GM19467 (cell line): ENCODE measurements at regions not wholly inside any gene's neighbourhood (a gene's known extent, or its start where the extent isn't known, plus 50 kb on each side); places are given as distances from the start of the nearest gene placed in this dataset.

Experiments used
- ATAC-seq: cut with Tn5 transposase; IDR thresholded peaks from one replicate; pipeline ENCODE4 v1.9.1; 2021; ENCODE audit warnings: mild to moderate bottlenecking, moderate library complexity; ENCODE audit not compliant: unreplicated experiment

DNA sequence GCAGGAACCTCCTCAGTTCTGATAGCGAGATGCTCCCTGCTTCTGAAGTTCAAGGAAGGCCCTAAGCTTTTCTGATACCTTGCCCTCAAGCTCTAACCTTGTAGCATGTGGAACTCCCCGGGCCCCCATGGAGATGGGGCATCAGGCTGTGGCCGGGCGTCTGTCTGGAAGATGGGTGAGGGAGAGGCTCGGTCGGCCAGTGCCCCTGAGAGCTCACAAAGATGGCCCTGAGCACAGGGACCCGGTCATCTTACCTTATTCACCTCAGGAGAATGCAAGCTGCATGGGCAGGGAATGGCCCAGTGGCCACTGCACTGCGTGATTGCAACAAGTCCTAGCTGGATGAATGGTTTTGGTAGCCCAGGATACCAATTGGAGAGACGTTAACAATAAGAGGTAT, 830.3 kb downstream of the TBC1D22A start:
- no peak for ATAC-seq

DNA sequence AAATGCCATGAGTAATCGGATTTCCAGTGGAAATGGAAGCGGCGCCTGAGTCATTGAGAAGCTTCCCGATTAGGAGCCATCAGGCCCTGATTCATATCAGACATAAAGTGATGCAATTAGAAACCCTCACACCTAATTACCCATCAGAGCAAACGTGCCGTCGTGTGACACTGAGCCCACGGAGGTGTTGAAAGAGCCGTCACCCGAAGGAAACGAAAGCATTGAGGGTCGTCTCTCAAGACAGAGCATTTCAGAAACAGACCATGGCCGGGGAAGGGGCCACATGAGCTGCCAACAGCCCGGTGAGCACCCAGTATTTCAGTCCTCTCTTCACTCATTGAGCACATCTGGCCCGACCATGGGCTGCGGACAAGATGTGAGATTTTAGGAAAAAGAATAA, 829.3 kb downstream of the TBC1D22A start:
- ATAC-seq: no peak

DNA sequence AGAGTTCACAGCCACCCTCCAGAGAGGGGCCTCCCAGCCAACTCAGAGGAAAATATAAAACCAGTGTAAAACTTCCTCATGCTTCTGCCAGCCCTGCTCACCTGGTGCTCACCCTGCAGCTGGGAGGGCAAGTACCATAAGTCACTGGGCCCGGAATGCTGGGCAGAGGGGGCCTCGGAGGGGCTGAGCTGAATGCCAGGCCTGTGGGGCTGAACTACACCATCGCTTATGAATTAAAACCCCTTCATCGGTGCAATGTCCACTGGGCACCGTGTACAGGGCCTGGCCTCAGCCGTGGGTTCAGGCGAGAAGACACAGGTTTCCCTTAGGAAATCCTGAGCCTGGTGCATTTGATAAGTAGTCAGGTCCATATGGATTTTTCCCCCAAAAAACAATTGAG, 828.6 kb downstream of the TBC1D22A start:
- ATAC-seq: no peak

DNA sequence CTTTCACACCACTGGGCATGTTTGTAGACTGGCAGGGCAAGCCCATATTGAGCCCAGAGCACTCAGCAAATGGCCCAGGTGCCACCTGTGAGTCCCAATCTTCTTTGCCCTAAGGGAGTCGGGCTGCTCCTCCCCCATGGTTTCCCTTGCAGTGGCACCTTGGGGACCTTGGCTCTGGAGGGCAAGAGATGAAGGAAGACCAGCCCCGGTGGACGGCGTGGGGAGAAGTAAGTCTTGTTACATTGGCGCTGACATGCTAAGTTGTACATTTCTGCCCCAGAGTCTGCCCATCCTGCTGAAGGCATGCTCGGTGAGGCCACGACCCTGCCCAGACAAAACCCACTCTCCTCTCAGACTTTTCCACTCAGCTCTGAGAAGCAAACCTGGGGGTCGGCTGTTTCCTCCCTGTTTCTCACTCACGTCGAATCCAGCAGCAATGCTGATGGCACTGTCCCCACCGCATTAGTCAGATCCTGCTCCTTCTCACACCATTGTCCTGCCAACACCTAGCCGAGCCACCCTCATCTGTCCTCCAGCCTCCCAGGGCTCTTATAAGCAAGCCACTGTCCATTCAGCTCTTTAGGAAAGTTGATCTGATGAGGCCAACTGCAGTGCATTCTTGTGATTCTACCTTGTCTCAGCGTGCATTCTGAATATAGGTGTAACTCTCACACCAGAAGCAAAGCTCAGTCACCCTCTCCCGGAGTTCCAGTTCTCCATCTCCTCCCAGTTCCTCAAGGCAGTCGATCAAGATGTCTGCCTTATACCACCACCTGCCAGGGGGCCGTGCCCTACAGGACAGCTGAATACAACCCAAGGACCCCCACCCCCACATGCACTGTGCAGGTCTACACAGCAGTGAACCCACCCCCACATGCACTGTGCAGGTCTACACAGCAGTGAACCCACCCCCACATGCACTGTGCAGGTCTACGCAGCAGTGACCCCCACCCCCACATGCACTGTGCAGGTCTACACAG, 827.1 kb downstream of the TBC1D22A start:
- ATAC-seq: no peak

DNA sequence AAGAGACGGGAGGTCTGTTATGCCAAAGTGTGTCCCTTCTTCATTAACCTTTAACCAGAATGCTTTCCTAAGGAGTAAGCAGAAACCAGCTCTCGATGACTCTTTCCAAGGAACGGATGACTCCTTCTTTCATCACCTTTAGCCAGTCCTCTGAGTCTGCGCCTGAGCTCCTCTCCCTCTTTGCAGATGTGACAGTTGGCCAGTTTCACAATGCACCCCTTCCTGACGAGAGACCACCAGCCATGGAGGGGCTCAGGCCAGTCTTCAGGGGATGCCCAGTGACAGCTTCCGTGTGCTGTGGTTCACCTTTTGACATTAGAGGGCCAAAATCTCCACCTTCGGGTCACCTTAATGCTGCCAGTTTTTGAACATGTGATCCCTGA, 826.1 kb downstream of the TBC1D22A start:
- no peak for ATAC-seq

DNA sequence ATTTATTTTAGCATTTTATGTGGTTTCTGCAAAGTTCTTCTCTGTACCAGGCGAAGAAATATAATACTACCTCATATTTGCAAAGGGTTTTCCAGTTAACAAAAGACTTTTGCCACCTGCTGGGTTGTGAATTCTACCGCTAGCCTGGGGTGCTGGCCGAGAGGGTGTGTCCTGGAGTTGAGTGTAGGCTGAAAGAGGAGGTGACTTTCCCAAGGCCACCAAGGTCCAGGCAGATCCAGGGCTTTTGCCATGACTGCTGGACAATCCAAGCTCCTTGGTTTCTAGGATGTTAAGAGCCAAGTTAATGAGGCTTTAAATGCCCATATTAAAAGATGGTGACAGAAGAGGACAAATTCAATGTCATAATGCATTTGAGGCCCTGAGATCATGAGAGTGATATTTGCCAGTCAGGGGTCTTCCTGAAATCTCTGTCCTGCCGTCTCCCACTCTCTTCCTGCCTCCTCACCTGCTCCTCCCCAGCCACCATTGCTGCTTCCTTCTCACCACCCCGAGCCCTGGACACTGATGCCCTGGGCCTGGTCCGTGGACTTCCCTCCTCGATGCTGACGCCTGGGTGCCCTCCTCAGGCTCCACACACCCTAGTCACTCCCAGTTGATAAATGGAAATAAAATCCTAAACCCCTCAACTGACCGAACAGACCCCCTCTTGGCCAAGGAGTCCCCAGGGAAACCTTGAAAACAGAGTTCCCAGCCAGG, 825.6 kb downstream of the TBC1D22A start:
- no peak for ATAC-seq

DNA sequence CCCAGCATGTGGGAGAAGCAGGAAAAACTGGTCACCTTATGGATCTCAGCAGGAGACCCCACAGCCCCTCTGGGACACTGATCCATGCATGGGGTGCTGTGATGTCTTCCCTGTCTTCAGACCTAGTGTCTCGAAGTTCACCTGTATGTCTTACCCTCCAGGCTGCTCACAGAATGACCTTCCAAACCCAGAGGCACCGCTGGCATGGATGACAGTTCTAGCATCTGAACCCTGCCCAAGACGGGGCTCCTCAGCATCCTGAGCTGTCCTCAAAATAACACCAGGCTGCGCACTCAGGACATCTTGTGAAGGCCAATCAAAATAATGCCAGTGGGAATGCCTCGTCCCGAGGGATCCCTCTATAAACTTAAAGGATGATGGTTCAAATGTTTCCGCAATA, 824.9 kb downstream of the TBC1D22A start:
- no peak for ATAC-seq

DNA sequence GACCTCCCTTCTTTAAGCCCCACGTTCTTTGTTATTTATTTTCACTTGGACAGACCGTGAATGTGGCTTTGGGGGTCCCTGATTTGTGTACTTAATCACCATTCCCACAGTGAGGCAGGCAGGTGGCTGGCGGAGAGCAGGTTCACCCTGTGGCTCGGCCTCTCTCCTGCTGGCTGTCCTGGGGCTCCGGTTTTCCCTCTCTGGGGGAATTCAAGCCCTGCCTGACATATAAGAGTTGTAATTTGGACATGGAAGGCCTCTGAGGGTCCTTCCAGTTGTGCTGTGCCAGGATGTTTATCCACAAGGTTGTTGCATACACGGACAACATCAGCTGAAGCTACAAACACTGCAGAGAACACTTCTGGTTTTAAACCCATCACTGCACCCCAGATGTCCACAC, 824.5 kb downstream of the TBC1D22A start:
- ATAC-seq: no peak

DNA sequence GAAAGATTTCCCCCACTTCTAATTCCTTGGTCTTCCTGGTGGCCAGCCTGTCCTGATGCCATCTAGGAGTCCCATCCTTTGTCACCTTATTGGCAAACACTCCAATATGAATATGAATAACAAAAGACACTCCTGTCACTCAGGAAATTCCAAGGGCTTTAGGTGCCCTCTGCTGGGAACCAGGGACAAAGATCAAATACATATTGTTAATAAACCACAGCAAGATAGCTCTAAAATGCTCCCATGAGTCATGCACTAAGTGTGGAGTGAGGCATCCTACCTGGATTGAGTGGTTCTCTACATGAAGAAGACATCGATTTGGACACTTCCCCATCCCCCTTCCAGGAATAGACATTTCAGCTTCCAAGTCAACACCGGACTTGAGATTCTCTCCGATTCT, 823.6 kb downstream of the TBC1D22A start:
- no peak for ATAC-seq

DNA sequence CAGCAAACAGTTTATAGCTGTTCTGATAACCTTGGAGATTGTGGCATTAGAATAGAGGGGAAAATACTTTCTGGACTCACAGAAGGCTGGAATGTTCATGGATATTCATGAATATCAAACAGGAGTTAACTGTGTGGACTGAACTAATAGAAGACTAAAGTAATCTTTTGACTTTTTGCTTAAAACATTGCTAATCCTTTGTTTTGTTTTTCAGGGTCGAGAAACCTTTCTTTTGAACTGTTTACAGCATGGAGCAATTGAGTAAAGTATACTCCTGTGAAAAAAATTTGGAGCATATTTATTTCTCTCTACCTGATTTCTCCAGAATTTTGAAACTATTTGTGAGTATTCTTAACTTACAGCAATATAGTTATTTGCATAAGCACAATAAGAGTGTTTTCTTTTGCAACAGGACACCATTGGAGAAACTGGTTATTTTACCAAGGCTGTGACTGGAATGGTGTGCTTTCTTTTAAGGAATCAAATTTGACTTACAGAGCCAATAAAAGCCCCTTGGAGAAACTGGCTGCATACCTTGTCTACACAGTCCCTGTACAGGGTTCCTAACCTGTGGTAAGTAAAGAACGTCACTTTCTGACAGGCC, 821.6 kb downstream of the TBC1D22A start:
- no peak for ATAC-seq

DNA sequence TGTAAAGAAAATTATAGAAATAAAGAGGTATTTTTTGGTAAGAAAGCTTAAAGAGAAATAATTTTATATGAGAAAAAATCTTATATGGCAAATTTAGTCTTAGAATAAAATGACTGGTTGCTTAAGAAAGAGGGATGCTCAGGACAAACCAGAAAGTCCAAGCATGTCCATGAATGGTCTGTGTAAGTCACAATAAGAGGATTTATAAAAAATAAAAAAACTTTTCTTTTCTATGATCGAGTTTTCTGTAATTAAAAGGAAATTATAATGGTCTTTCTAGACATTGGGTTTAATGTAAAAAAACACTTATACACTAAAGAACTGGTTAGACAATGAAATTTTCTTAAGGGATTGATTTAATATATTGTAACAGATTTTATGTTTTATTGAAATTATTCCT, 819.6 kb downstream of the TBC1D22A start:
- ATAC-seq: no peak

DNA sequence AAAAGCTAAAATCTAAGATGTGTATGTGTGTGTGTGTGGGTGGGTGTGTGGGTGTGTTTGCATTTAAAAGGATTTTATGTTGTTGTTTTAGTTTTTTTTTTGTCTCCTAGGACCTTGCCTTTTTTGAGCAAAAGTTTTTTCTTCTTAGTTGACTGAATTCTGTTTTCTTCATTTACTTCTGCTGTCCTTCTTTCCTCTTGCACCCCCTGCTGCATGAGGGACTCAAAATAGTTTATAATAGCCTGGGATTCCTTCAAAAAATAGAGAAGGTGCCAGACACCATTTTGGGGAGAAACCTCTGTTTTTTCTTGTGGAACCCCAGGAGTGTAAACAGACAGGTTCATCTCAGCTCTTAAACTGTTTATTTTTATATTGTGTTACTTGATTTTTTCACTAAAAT, 817.7 kb downstream of the TBC1D22A start:
- ATAC-seq: no peak

DNA sequence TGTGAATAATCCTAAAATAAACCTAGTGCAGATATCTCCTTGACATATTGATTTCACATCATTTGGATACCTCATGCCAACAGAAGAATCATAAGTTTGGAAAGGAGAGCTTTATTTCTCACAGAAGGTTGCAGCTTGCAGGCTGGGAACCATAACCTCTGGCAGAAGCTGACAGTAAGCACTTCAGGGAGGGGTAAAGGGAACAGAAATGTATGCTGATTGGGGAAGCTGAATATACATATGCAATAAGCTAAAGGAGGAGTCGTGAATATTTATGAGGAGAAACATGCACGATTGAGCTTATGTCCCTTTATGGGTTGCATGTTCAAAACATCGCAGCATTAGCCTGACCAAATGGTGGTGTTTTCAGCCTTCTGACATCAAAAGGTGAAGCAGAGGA, 814.5 kb downstream of the TBC1D22A start:
- ATAC-seq: no peak

DNA sequence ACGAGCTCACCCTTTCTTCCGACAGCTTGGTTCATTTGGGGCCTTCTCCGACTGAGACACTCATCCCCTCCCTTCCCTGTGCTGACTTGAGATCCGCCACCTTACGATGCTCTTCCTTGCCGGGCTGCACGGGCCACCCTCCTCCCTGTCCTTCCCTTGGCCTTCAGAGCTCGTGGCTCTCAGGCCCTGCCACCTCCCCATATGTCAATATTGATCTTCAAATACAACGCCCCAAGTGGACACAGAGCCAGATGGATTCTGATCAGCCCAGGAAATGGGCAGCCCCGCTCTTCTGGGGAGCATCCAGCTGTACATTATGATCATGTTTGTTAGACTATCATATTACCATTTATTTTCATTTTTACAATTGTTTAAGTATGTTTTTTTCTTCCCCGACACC, 812.8 kb downstream of the TBC1D22A start:
- no peak for ATAC-seq

DNA sequence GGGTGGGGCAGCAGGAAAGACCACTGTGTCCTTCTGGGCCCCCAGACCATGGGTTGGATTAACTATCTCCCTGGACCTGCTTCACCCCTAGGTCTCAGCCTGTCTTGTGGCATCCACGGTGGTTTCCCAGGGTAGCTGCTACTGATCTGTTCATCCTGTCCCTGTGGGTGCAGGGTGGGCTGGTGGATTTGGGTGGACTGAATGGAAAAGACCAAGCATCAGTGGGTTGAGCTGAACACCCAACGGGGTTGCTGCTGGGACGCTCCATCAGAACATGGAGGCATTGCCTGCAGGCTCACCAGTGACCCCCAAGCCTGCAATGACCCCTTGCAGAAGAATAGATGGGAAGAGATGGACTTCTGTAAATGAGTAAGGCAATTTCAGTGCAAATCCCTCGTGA, 812.1 kb downstream of the TBC1D22A start:
- ATAC-seq: no peak

DNA sequence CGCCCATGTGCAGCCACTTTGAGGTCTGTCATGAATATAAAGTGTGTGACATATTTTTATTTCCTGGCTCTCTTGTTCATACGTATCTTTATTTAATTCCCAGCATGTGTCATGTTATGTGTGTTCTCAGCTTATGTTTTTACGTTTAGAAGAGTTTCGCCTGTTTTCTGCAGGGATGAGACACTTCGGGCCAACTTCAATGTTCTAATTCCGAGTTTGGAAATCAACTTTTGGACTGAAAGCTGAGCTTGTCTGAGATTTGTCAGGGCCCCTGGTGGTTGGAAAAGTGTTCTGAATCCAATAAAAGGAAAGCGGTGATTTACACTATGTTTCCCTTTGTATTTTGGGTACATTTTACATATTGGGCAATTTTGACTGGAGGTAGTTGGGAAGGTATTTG, 810.7 kb downstream of the TBC1D22A start:
- no peak for ATAC-seq

DNA sequence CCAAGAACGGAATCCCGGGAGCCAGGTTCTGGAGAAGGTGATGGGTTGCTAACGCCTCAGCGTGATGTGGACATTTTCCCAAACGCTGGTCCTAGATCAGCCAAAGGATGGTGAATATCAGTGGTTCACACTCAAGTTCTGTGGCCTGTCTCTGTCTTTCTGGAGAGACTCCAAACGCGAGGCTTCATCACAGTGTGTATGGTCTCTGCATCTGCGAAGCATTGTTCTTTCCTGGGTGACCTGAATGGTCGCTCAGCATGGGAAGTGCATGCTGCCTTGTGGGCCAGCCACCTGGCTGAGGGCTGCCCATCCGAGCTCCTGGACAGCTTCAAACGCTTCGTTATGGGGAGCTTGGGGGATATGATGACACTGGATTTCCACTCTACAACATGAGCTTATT, 810.0 kb downstream of the TBC1D22A start:
- no peak for ATAC-seq

DNA sequence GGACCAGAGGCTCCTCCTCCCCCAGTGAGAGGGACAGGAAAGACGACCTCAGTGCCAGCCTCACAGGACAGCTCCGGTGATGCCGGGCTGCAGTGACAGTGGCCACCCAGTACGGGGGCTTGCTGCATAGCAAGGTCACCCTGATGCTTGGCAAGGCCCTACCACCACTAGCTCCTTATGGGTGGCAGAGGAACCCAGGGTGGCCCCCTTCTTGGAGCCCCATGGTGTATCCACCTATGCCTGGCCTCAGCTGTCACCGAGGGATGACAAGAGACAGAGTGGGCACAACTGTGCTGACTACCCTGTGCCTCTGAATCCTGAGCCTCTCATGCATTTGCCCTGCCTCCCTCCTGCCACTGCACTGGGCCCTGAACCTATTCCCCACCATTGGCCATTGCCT, 809.2 kb downstream of the TBC1D22A start:
- ATAC-seq: no peak

DNA sequence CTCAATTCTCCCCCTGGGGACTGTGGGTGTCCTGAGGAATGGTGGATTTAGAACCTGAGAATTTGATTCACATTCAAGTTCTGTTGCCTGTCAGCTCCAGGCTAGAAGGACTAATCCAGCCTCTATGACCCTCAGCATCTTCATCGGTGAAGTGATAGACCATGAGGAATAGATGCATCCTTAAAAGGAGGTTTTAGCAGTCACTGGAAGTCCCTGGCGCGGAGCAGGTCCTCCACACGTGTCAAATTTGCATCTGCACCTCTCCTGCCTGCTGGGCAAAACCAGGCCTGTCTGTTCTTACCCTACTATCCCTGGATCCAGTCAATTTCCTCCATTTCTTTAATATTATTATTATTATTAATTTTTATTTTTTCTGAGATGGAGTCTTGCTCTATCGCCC, 808.4 kb downstream of the TBC1D22A start:
- no peak for ATAC-seq

DNA sequence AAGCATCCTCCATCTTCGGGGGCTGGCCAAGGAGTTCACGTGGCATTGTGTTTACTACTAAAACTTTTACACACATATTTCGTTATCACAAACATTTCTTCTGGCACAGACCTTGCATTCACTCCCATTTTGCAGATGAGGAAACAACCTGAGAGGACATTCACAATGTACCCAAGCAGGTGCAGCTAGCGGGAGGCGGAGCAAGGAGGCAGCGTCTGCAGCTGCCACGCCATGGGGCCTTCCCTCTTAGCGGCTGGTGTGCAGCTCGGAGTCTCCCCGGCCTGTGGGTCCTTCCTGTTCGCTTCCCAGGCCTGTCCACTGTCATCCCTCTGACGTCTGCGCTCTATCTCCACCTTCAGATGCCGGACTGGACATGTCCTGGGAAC, 807.8 kb downstream of the TBC1D22A start:
- no peak for ATAC-seq

DNA sequence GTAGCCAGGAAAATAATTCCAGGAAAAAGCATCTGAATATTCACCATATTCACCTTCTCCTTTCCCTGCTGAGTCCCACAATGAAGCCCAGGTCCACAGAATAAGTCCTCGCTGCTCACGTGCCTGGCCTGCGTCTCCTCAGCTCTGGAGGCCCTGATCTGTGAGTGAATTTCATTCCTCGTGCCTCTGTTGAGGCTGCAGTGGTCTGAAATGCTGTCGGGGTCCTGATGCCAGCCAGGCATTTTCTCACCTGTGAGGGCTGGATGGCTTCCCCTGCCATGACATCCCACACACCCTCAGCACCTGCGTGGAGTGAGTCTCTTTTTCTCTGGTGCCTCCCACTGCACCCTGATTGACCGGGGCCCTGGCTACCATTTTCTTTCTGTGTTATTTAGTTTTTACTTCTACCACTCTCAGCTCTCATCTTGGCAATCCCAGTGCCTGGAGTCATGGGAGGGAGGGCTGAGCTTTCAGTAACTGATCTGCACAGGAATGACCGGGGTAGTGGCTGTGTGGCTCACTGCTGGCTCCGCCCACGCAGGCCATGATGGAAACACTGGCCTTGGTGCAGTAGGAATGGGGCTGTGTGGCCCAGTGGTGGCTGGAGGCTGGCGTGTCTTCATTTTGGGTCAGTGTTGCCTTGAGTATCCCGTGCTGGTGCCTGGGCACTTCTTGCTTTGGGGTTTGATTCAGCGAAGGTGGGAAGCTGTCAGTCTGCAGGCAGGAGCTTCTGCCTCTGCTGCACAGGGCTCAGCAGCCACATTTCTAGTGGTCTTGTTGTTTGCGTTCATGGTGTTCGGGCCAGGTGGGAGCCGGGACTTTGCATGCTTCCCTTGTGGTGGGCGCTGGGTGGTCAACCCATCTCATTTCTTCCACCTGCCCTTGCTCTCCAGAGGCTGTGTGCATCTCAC, 807.2 kb downstream of the TBC1D22A start:
- no peak for ATAC-seq
